Panc1 (cell line): ENCODE measurements at regions not wholly inside any gene's neighbourhood (a gene's known extent, or its start where the extent isn't known, plus 50 kb on each side); places are given as distances from the start of the nearest gene placed in this dataset.

Experiments used
- ATAC-seq: fragments of 200-7000 bp; cut with Tn5 transposase; 2 replicates; pipeline ENCODE4 v1.9.1; 2020; ENCODE audit warnings: mild to moderate bottlenecking, moderate library complexity
- BruUV-seq: library from RNA; stranded (reverse); fragments of 400-500 nt; replicated peaks from 2 replicates; lab custom pipeline; 2021; lab: Mats Ljungman, UMichigan
- CTCF ChIA-PET: fragments of 300-600 bp; sonication (Branson Sonifier 250); formaldehyde crosslinking; loops from one replicate; lab custom pipeline; 2022; ENCODE audit warnings: antibody characterized with exemption; lab: Charles Lee
- POLR2A ChIA-PET: fragments of 300-600 bp; sonication (Branson Sonifier 250); formaldehyde crosslinking; loops from one replicate; lab custom pipeline; 2022; ENCODE audit warnings: antibody characterized with exemption; lab: Charles Lee
- DNase-seq: peaks from one replicate; pipeline ENCODE4 v3.0.0-alpha.2; 2010; ENCODE audit warnings: low read depth, low spot score
- H3K27ac ChIP-seq: 2 replicates; pipeline ENCODE4 v1.5.1; 2011; ENCODE audit warnings: mild to moderate bottlenecking, low read length, inconsistent platforms
- H3K27me3 ChIP-seq: fragments of 200-500 bp; sonication (Bioruptor generic); 2 replicates; pipeline ENCODE4 v1.6.0; 2014; ENCODE audit warnings: low read length, inconsistent platforms; ENCODE audit not compliant: control insufficient read depth, insufficient read depth
- H3K36me3 ChIP-seq: fragments of 200-500 bp; sonication (Bioruptor generic); 2 replicates; pipeline ENCODE4 v1.5.1; 2014; ENCODE audit warnings: inconsistent platforms, mild to moderate bottlenecking, low read length, moderate library complexity; ENCODE audit not compliant: control insufficient read depth, insufficient read depth
- H3K4me1 ChIP-seq: 2 replicates; pipeline ENCODE4 v1.5.1; 2011; ENCODE audit warnings: inconsistent platforms, mild to moderate bottlenecking, low read length, moderate library complexity; ENCODE audit not compliant: control insufficient read depth, insufficient read depth
- H3K4me3 ChIP-seq, 2 experiments: 2 replicates each; pipeline ENCODE4 v1.5.1; 2011 to 2012; ENCODE audit warnings: low read depth in 2 of 2, low read length in 2 of 2, mild to moderate bottlenecking in 2 of 2, inconsistent platforms in 1 of 2, moderate library complexity in 1 of 2
- H3K9me3 ChIP-seq: fragments of 200-500 bp; sonication (Bioruptor generic); 2 replicates; pipeline ENCODE4 v1.5.1; 2014; ENCODE audit warnings: low read depth, mild to moderate bottlenecking, inconsistent platforms, low read length, moderate library complexity; ENCODE audit not compliant: control insufficient read depth, insufficient read depth
- POLR2AphosphoS5 ChIP-seq: IDR thresholded peaks from 2 replicates; pipeline ENCODE4 v1.6.1; 2012; ENCODE audit warnings: mild to moderate bottlenecking, low read depth, low read length, moderate library complexity
- SIN3A ChIP-seq: IDR thresholded peaks from 2 replicates; pipeline ENCODE4 v1.6.1; 2012; ENCODE audit warnings: low read depth, mild to moderate bottlenecking, low read length, moderate library complexity, borderline replicate concordance; ENCODE audit not compliant: insufficient read depth
- TCF7L2 ChIP-seq: IDR thresholded peaks from 2 replicates; pipeline ENCODE4 v1.6.1; 2011; ENCODE audit warnings: mild to moderate bottlenecking, low read depth, low read length, inconsistent platforms
- in situ Hi-C: cut with HindIII; loops from 2 replicates; pipeline ENCODE4 v1.10.0; 2016; ENCODE audit warnings: low sequenced_read_pairs, low pct_unique_long_range_greater_than_20kb
- intact Hi-C: fragments of 100-400 bp; cut with micrococcal nuclease; formaldehyde crosslinking; loops from one replicate; pipeline ENCODE4 v1.10.0; 2022; ENCODE audit not compliant: unreplicated experiment
- TF ChIP-seq, protein P1 (sequence below), 2 experiments: IDR thresholded peaks; 2 replicates each; pipeline ENCODE4 v1.6.1; 2011 to 2012; ENCODE audit warnings: low read depth in 2 of 2, control low read depth in 1 of 2, low read length in 1 of 2, mild to moderate bottlenecking in 1 of 2, moderate library complexity in 1 of 2; ENCODE audit not compliant: insufficient read depth in 1 of 2
- TF ChIP-seq, protein P2 (sequence below): fragments of 450-650 bp; IDR thresholded peaks from 2 replicates; pipeline ENCODE4 v1.5.1; 2017; ENCODE audit warnings: mild to moderate bottlenecking

DNA sequence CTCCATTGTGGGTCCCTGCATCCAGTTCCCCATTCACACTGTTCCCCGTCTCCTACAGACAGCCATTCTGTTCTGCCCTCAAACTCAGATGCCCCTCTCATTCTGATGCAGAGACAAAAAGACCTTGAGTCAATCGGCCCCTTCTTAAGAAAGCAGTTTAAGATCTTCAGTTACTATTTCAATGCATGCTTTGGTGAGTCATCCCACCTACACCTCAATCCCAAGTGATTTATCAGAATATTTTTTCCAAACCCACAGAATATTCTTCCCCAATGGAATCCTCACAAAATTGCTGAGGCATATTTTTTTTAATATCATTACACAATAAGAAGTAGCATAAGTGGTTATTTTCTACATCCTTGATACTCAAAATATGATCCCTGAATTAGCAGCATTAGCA lies 92.4 kb upstream of the SLC1A1 start:
- Histone ChIP-seq H3K4me3 (no peak overlapping the region), H3K4me1 (no peaks in the 10 kb centered on the region), H3K36me3 (no peaks in the 10 kb centered on the region), H3K9me3 (no peaks in the 10 kb centered on the region), H3K27ac (no peak overlapping the region), H3K27me3 (no peaks in the 10 kb centered on the region)
- in situ Hi-C loops (no loop called here), intact Hi-C loops (no loop called here)
- no TSS peak for BruUV-seq
- CTCF ChIA-PET: no interaction called here
- ATAC-seq: no peak
- DNase-seq: no peak
- POLR2A ChIA-PET: no interaction called here
- TF ChIP-seq, protein P1, sequence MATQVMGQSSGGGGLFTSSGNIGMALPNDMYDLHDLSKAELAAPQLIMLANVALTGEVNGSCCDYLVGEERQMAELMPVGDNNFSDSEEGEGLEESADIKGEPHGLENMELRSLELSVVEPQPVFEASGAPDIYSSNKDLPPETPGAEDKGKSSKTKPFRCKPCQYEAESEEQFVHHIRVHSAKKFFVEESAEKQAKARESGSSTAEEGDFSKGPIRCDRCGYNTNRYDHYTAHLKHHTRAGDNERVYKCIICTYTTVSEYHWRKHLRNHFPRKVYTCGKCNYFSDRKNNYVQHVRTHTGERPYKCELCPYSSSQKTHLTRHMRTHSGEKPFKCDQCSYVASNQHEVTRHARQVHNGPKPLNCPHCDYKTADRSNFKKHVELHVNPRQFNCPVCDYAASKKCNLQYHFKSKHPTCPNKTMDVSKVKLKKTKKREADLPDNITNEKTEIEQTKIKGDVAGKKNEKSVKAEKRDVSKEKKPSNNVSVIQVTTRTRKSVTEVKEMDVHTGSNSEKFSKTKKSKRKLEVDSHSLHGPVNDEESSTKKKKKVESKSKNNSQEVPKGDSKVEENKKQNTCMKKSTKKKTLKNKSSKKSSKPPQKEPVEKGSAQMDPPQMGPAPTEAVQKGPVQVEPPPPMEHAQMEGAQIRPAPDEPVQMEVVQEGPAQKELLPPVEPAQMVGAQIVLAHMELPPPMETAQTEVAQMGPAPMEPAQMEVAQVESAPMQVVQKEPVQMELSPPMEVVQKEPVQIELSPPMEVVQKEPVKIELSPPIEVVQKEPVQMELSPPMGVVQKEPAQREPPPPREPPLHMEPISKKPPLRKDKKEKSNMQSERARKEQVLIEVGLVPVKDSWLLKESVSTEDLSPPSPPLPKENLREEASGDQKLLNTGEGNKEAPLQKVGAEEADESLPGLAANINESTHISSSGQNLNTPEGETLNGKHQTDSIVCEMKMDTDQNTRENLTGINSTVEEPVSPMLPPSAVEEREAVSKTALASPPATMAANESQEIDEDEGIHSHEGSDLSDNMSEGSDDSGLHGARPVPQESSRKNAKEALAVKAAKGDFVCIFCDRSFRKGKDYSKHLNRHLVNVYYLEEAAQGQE (IDR thresholded peaks at IDR 0.05; ENCODE audit: insufficient read depth in 1 of 2, low read depth in 2 of 2, low read length in 1 of 2): no peak
- TF ChIP-seq SIN3A: no peak
- no peak for TF ChIP-seq POLR2AphosphoS5
- TF ChIP-seq, protein P2, sequence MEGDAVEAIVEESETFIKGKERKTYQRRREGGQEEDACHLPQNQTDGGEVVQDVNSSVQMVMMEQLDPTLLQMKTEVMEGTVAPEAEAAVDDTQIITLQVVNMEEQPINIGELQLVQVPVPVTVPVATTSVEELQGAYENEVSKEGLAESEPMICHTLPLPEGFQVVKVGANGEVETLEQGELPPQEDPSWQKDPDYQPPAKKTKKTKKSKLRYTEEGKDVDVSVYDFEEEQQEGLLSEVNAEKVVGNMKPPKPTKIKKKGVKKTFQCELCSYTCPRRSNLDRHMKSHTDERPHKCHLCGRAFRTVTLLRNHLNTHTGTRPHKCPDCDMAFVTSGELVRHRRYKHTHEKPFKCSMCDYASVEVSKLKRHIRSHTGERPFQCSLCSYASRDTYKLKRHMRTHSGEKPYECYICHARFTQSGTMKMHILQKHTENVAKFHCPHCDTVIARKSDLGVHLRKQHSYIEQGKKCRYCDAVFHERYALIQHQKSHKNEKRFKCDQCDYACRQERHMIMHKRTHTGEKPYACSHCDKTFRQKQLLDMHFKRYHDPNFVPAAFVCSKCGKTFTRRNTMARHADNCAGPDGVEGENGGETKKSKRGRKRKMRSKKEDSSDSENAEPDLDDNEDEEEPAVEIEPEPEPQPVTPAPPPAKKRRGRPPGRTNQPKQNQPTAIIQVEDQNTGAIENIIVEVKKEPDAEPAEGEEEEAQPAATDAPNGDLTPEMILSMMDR: no peak
- TF ChIP-seq TCF7L2: no peak

- H3K4me1 ChIP-seq: no peaks in the 10 kb centered on the region
- ATAC-seq (no peak), DNase-seq (no peak)
- no peak overlapping the region for H3K4me3 ChIP-seq
- in situ Hi-C loops (no loop called here), intact Hi-C loops (no loop called here)
- no peaks in the 10 kb centered on the region for H3K9me3 ChIP-seq
- no peaks in the 10 kb centered on the region for H3K27me3 ChIP-seq
- CTCF ChIA-PET: no interaction called here
- TF ChIP-seq, protein P2: no peak
- TF ChIP-seq POLR2AphosphoS5 (no peak), SIN3A (no peak), TCF7L2 (no peak)
- TF ChIP-seq, protein P1 (IDR thresholded peaks at IDR 0.05; ENCODE audit: insufficient read depth in 1 of 2, low read depth in 2 of 2, low read length in 1 of 2): no peak
- H3K36me3 ChIP-seq: no peaks in the 10 kb centered on the region
- BruUV-seq: no TSS peak
- POLR2A ChIA-PET: no interaction called here
- H3K27ac ChIP-seq: no peak overlapping the region
Measured at GRCh38 chr9:4393806-4394523, 94.1 kb upstream of the GLIS3 start.
